CD4-positive, alpha-beta T cell treated with Interleukin-4 for 4 hours (primary cell): ENCODE measurements at regions not wholly inside any gene's neighbourhood (a gene's known extent, or its start where the extent isn't known, plus 50 kb on each side); places are given as distances from the start of the nearest gene placed in this dataset.
"Not testable (repeated sequence)": the region's sequence is repeated elsewhere in the genome, so short reads cannot be mapped to it uniquely, and the experiment has no call there.

Experiments used
- DNase-seq: peaks from one replicate; pipeline ENCODE4 v3.0.0-alpha.2; 2020

DNA sequence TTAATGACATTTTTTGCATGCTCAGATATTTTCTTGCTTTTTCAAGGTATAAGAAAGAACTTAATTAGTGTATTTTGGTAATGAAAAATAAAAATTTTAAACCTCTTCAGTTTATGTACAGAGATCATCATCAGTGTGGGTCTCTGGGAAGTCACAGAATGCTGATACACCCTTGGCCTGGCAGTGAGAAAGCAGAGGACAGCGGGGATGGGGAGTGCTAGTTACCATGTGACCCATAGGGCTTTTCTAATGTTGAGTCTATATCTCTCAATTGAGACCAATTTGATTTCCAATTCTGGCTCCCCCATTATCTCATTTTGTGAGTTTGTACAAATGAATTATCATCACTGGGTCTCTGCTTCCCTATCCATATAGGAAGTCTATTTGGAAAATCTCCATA is 305.7 kb downstream of the CYRIA start:
- DNase-seq: no peak

DNA sequence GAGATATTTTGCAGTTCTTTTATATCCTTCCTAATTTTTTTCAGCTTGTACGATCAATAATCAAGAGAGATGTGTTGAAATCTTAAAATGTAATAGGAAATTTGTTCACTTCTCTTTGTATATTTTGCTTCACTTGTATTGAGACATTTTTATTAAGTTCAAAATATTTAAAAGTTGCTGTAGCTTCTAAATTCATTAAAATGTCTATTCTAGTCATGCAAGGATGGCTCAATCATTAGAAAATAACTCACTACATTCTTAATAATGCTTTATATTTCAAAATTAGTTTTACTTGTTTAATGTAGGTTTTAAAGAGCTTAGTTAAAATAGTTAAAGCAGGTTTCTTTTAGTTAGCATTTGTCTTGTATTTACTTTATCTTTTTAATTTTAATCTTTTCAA is 308.4 kb downstream of the CYRIA start:
- no peak for DNase-seq

DNA sequence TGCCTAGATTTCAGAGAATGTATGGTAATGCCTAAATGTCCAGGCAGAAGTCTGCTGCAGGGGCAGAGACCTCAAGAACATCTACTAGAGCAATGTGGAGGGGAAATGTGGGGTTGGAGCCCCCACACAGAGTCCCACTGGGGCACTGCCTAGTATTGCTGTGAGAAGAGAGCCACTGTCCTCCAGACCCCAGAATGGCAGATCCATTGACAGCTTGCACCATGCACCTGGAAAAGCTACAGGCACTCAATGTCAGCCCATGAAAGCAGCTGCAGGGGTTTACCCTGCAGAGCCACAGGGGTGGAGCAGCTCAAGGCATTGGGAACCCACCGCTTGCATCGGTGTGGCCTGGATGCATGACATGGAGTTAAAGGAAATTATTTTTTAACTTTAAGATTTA is 314.1 kb downstream of the CYRIA start:
- DNase-seq: no peak

DNA sequence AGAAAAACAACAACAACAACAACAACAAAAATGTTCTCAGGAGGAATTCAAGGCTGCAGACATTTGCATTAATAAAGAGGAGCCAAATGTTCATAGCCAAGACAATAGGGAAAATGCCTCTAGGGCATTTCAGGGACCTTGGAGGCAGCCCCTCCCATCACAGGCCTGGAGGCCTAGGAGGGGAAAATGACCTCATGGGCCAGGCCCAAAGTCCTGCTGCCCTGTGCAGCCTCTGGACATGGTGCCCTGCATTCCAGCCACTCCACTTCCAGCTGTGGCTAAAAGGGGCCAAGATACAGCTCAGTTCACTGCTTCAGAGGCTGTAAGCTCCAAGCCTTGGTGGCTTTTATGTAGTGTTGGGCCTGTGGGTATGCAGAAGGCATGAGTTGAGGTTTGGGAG is 314.5 kb downstream of the CYRIA start:
- no peak for DNase-seq

DNA sequence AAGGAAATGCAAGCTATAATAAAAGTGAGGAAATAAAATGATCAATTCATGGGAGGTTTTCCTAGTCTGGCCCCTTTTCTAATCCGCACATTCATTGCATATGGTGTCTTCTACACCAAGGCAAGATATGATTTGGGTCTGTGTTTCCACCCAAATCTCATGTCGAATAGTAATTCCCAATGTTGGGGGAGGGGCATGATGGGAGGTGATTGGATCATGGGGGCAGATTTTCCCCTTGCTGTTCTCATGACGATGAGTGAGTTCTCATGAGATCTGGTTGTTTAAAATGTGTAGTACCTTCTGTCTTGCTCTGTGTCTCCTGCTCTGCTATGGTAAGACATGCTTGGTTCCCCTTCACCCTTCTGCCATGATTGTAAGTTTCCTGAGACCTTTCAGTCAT is 315.4 kb downstream of the CYRIA start:
- no peak for DNase-seq

DNA sequence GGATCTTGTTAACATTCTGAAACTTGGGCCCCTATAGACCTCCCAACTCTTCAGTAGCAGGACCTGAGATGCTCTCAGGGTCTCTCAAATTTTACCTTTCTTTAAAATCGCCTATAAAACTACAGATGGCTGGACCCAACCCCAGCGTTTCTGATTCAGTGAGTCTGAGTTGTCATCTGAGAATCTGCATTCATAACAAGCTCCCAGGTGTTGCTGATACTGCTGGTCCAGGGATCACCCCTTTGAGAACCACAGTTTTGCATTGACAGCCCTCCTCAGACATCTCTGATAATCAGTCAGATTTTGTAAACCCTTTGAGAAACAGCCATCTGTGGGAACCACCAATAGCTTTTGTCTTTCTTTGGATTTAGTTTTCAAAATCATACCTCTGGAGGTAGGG is 315.8 kb downstream of the CYRIA start:
- no peak for DNase-seq

DNA sequence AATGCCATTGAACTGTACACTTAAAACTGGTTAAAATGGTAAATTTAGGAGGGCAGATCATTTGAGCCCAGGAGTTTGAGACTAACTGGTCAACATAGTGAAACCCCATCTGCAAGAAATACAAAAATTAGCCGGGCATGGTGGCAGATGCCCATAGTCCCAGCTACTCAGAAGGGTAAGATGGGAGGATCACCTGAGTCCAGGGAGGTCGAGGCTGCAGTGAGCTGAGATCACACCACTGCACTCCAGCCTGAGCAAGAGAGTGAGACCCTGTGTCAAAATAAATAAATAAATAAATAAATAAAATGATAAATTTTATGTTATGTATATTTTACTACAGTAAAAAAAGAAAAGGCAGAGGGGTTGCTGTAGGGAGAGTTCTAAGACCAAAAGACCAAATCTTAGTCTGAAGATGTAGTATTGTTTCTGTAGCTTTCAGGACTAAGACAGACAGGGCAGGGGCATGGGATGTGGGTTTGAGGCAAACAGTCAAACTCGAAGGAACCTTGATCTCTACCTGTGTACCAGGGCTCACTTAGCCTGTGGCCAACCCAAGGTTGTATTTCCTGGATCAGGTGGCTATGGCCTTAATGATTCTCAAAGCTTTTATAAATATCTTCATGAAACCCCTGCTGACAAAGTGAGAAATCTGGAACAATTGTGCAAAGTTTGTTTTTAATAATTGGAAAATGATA is 316.7 kb downstream of the CYRIA start:
- DNase-seq: no peak

DNA sequence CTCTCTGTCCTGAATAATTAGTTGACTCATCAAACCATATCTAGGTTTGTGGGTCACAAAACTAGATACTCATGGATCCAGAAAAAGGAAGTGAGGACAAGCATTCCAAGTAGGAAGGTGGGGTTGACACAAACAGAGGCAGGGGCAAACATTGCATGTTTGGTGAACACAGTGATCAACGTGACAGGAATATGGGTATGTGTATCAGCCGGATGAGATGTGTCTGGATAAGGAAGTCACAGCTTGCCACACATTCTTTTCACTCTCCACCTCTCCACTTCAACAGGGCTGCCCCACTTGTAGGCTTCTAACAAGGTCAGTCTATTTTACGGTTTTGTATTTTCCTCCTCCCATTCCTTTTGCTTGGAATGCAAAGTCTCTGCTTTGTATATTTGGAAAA is 319.0 kb downstream of the CYRIA start:
- DNase-seq: no peak

DNA sequence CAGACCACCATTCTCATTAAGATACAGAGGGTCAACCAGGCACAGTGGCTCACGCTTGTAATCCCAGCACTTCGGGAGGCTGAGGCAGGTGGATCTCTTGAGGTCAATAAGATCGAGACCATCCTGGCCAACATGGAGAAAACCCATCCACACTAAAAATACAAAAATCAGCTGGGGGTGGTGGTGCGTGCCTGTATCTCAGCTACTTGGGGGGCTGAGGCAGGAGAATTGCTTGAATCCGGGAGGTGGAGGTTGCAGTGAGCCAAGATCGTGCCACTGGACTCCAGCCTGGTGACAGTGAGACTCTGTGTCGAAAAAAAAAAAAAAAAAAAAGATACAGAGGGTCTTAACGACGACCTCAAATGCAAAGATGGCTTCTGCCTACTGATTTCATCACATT is 320.4 kb downstream of the CYRIA start:
- DNase-seq: not testable (repeated sequence)

DNA sequence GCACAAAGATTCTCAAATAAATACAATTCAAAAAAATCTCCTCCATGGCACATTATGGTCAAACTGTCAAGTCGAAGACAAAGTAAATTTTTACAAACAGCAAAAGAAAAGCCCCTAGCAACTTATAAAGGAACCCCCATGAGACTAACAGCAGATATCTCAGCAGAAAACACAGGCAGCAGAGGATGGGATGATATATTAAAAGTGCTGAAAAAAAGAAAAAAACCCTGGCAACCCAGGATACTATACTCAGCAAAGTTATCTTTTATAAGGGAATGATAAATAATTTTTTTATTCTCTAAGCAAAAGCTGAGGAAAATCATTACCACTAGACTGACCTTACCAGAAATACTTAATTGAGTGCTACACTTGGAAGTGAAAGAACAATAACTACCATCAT is 326.4 kb downstream of the CYRIA start:
- no peak for DNase-seq

DNA sequence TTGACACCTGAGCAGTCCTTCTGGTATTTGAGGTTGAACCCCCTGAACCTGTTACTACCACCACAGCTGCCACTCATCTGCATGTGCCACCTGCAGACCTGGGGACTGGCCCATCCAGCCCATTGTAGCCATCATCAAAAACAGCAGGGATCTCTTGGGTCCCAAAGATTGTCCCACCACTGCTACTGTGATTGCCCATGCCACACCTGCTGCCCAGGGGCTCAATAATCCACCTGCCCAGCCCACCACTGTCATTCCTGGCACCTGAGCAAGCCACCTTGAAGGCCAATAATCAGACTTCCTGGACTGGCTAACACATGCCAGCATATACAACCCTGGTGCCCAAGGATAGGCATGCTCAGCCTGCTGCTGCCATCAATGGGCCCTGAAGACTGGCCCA is 327.6 kb downstream of the CYRIA start:
- DNase-seq: no peak

DNA sequence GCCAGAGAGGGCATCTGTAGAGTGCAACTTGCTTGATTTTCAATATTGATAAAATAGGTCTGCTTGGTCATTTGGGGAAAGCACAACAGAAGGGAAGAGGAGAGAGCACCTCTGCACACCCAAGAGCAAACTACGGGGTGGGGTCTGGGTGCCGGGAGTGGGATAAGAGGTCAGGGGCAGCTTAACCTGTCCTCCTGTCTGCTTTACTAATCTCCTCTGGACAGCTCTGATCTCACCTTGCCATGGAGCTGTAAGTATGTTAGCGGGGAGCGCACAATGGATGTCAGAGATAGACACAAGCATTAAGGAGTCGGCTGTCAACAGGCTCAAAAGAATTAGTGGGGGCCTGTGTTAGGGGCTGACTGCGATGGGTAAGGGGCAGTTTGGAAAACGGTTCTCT is 328.7 kb downstream of the CYRIA start:
- no peak for DNase-seq

DNA sequence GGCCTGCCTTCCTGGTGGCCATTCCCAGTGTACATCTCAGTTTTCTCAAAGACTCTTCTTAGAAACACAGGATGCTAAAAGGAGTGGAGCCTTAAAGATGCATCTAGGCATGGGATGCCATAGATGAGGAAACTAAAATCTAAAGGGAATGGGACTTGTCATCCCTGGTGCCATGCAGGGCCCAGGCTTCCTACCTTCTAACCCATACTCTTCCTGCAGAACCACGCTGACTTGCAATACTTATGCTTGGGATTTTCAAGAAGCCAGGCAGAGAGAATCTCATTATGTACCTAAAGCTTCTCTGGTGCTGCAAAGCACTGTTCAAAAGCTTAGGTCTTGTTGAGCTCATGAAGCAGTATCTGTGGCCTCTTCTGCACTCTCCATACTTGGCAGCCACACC is 329.1 kb downstream of the CYRIA start:
- no peak for DNase-seq

DNA sequence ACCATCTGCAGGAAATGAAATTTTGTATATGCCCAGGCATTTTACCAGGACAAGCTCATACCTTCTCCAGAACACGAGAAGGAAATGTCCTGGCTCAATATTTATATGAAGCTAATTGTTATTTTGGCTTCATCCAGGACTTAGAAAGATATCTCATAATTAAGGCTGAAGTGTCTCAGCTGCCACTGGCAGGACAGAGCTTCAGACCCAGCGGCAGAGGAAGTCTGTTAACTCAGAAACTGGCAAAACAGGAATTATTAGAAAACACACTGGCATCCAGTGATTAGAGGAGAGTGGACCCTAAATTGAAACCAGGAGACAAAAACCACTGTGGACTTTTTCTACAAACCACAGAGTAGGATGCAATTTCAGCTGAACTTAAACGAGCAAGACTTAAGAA is 329.7 kb downstream of the CYRIA start:
- DNase-seq: no peak

DNA sequence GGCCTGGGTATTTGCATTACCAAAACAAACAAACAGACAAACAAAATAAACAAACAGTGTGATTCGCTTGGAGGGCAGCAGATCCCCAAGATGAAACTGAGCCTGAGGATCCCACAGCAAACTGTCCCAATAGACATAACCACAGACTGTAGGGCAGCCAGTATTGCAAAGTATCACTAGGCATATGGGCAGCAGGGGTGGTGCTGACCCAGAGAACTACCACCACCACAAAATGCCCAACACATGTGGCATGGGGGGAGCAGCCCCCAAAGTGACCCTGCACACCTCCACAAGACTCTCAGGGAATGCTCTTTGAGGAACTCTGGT is 330.1 kb downstream of the CYRIA start:
- DNase-seq: no peak

DNA sequence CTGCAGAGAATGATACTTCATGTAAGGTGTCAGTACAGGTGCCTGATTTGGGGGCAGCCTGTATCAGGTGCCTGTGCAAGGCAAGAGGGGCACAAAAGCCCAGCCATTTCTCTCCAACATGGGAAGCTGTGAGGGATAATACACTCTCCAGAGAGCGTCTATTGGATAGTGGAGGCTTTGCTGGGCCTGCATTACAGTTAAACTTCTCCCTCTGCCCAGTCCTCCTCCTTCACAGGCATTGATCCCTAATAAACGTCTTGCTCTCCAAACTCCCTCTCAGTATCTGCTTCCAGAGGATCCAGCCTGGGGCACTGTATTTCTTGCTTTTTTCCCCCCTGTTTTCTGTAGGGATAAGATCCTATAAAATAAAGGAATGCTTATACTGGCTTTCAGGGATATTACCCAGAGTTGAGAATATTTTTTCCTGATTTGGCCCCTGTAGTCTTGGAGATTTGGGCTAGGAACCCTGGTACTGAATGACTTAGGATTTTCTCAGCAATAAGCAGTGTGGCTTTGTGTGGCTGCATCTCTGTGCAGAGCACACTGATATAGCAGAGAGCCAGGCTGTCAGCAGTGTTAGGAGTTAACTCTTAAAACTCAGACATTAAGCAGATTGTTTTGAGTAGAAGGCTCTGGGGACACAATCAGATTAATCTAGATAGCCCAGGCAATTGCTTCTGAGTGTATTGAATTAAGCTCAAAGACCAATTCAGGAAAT is 330.6 kb downstream of the CYRIA start:
- DNase-seq: no peak

DNA sequence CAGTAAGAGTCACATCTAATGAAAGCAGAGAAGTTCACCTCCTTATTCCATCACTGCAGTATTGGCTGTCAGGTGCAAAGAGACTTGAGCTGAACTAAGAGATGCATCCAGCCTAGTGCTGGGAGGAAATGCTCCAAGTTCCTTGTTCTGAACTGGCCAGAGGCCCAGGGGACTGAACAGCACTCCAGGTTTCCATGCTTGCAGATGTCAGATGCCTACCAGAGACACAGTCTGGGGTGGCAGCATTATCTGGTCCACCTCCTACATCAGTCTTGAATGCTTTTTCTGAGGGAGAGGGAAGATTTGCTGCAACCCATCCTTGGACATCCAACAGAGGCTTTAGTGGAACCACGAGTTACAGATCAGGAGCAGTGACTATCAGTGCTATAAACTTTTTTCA is 331.3 kb downstream of the CYRIA start:
- no peak for DNase-seq

DNA sequence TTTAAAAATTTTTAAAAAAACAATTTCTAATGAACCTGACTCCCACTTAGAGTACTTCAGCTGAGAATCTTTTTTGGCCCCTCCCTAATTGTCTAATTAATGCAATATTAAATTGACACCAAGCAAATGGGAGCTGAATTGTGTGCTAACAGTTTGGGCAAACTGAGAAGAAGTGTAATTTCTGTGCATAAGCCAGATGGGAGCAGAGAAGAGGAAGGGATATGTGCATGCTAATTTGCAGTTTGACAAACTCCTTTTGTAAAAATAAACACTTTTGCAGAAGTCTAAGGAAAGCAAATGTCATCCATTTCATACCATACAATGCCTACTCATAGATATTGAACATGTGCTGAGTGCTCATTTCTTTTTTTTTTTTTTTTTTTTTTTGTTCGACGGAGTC is 332.0 kb downstream of the CYRIA start:
- DNase-seq: no peak

DNA sequence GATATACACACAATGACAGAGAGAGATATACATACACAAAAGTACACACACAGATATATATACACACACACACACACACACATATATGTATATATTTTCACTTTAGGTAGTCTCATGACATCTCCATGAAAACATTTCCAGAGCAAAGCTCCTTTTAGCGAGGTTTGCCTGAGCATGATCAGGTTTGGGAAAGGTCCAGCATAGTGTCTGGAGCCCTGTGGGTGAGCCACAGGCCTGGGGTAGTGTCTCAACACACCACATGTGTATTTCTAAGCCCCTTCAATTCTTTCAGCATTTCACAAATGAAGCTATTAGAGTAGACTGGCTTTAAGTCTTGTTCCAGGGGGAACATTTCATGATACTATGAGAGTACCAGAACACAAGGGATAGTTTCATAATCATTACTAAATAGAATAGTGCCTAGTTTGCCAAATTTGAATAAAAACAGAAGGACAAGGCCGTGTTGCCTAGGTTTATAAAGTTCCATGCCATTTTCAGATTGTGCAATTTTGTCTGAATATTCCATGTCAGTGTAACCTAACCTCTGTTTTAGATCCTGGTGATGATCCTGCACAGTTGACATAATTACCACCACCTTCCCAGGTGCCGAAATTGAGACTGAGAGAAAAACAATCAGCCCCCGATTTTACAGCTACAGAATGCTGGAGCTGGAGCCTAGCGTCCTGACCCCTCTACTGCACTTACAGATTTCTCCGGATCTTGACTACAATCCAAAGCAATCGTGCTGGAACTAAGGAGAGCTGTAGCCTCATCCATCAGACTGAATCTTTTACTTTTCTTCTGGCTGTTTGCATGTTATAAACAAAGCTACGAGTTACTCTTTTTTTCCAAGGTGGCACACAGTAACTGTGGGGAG is 332.7 kb downstream of the CYRIA start:
- no peak for DNase-seq

DNA sequence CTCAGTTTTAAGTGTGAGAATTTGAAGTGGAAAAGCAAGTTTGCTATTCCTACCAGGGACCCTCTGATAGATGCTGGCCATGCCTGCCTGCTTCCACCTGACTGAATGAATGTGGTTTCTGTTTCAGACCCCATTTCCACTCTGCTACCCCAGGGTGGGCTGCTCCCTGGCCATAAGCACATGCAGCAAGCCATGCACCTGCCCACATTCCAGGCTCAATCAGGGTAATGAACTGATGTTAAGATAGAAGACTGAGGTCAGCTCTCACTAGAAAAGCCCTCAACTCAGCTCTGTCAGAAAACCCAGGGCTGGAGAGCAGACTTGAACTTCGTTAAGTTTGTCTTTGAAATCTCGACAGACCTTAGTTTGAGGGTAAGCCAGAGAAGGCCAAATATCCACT is 333.9 kb downstream of the CYRIA start:
- DNase-seq: no peak

DNA sequence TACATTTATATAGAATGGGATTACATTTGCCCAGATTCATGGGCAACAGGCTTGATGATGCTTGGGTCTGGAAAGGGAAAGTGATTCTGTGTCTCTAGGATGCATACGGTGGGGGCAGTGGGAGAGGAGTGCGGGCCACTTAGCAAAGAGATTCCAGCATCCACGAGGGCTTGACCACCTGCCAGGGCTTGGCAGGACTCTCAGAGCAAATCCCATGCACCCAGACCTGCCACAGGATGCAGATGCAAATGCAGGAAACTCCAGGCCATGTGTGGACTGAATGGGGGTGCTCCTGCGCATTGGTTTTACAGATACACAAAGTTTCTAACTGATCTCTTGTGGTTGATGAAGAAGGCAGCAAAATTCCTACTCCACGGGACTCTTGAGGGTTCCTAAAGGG is 334.7 kb downstream of the CYRIA start:
- DNase-seq: no peak

DNA sequence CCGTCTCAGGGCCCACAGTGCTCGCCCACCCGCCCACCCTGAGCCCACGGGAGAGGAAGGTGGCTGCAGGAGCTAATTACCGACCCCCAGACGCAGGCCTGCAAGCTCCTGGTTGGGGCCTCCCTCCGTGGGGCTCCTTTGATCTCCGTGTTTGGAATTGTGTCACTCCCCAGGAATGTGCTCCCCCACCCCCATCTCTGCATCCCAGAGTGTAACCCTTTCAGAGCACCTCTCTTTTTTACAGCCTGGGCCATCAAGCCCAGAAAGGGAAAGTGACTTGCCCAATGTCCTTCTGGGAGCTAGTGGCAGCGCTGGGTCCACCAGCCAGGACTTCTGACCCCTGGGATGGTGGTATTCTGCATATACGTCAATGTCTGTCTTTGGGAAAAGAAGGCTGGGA is 335.1 kb downstream of the CYRIA start:
- DNase-seq: no peak

DNA sequence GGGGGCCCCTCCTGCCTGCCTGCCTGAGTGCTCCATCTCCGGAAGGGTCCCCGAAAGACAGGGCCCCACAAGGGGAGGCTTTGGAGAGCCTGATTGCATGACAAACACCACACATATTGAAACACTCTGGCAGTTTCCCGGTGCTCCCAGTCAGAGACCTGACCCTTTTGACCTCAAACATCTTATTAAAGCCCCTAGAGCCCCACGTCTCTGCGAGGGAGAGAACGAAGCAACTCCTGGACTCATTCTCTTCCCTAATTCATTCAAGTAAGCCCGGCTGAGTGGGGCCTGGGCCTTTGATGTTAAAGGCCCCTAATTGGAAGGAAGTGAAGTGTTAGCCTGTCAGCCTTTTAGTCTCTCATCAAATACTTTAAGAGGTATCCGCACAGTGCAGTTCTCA is 335.6 kb downstream of the CYRIA start:
- no peak for DNase-seq

DNA sequence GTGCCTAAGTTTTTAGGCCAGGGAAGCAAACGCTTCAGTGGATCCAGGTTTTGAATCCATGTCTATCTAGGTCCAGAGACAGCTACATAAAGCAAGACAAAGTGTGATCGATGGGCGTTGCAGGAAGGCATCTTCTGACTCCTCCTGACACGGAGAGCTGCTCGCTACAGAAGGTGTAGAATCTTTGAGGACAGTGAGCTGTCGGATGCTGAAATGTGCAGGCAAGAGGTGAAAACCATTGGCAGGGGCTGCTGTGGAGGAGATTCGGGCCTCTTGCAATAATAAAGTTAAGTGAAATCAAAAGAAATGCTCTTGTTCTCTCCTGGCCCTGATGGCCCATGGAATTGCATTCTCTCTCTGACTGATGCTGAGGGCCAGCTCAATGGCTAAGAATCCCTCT is 336.2 kb downstream of the CYRIA start:
- DNase-seq: no peak
